ENCODE measurements at regions not wholly inside any gene's neighbourhood (a gene's known extent, or its start where the extent isn't known, plus 50 kb on each side); places are given as distances from the start of the nearest gene placed in this dataset.
"Not testable (repeated sequence)": the region's sequence is repeated elsewhere in the genome, so short reads cannot be mapped to it uniquely, and the experiment has no call there.

DNA sequence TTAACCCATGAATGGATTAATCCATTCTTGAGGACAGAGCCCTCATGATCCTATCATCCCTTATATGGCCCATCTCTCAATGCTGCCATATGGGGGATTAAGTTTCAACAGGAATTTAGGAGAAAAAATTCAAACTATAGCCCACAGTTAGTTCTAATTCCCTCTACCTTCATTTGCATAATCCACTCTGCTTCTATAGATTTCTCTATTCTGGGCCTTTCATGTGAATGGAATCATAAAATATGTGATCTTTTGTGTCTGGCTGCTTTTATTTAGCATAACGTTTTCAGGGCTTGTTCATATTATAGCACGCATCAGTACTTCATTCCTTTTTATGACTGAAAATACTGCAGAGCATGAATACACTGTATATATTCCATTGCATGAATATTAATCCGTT is 55.4 kb downstream of the CTSL start:
- DNase-seq, result no peak

- DNase-seq, result no peak
These were observed 57.3 kb downstream of the CTSL start for GRCh38 chr9:87783180-87783579.

- DNase-seq, result not testable (repeated sequence)
These were observed 59.5 kb downstream of the CTSL start for GRCh38 chr9:87785315-87785970.

DNA sequence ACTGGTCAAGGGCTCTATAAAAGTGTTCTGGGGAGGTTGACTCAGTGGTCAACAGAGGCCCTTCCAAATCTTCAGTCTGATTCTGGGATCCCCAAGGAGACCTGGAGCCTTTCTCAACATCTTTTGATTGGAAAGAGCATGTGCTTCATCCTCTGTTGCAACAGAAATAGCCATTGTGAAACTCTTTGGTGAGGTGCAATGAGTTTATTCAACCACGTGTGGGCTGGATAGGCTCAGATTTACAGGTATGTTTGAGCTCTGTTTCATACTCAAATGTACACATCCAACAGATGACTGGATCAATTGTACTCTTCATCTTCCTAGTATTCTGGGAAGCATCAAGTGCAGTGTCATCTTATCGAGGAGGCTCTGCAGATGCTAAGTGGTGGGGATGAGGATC is 60.5 kb downstream of the CTSL start:
- no peak for DNase-seq

DNA sequence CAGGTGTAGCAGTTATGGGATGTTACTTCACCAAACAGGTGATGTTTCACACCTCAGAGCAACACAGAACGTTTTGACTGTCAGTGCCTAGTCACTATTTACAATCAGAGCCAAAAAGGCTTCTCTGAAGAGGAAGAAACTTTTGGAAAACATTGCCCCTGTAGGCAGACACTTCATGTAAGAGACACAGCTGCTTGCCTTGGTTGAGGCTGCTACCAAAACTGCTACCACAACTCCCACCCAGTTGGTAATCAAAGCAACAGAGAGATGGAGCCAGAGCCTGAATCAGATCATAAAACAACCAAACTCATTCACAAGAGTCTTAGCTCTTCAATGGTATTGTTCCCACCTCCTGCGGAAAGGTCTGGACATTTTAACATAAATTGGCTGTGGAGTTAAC is 61.0 kb downstream of the CTSL start:
- no peak for DNase-seq

- no peak for DNase-seq
These were observed 61.8 kb downstream of the CTSL start for GRCh38 chr9:87787735-87788134.

DNA sequence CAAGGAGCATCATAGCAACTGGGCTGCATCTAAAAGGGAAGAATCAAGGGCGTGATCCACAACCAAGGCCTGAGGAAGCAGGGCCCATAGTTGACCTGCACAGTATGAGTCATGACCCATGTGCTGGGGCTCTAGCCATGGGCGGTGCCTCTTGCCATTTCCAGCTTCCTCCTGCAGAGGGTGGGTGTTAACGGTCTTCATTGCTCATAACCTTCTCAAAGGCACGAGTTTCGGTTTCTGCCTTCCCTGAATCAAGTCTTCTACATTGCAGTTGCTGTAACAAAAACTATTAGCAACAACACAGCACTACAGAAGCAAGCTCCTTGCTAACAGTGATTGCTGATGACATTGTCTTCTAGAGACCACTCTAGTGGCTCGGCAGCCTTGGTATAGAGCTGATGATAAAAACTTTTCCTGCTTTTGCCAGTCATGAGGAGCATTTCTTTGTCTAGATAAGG is 66.9 kb downstream of the CTSL start:
- peak; percentile 62 for DNase-seq

DNA sequence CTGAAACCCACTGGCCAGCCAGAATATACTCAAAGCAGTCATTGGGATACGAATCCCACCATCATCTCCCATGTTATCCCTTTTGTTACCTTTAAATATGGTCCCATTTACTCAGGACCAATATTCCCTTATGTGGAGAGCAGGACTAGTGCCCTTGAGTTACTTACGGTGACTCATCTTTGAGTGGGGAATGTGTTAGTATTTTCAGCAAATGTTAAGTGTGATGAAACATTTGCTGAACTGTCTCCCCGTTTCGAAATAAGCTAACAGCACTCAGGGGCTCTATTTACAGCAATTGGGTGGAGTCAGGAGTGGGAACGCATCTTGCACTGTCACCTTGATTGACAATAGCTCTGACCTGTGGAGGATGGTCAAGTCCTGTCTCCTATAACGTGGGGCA is 67.4 kb downstream of the CTSL start:
- peak; percentile 13 for DNase-seq

DNA sequence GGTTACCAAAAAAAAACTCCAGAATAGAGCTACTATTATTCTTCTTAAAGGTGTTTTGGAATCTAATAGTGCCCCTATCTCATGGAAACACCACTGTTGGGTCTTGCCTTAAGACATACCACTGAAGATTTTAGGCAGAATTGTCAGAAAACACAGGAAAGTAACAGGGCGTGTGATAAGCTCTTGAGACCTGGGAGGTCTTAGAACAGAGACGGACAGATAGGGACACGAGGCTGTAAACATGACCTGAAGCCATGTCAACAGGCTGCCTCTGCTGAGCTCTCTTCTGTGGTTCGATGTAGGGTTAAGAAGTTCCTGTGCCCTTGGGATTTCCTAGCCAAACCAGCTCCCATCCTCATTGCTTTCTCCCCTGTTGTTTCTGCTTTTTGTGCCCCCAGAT is 69.3 kb downstream of the CTSL start:
- DNase-seq, result no peak

DNA sequence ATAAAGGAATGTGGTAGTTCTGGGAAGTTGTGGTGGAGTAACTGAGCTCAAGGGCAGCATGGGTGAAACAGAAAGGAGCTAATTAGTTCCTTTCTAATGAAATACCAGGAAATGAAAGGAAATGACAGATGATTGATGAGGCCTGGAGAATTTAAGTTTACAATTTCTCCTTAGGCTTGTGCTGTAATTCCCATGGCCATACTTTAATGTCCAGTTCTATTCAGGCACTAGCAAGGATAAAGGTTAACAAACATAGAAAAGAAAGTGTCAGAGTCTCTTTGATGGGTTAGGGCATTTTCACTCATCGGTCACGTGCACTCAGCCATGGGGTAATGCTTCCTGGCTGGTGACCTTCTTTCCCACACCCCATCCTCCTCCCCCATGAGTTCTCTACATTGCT is 70.3 kb downstream of the CTSL start:
- DNase-seq, result no peak

DNA sequence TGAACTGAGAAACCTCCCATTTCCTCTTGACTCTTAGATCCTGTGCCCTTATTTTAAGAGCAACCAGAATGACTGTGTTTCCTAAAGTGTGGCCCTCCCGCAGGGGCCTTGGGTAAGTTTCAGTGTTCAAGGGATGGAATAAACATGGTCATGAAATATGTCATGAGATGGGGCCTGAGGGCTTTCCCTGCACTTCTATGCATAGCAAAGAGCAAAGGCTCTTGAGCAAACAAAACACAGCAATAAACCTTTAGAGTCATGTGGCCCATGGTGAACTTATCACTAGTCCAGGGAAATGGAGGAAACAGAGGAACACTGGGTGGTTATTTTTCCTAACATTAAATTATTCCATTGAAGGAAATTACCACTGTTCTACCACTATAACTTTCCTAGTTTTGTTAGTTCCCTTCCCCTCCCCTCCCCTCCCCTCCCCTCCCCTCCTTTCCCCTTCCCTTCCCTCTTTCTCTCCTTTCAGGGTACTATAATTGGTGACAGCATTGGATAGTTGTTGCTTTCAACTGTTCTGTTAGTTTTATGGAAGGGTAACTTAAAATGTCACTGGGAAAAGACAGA is 72.4 kb downstream of the CTSL start:
- DNase-seq, result no peak

DNA sequence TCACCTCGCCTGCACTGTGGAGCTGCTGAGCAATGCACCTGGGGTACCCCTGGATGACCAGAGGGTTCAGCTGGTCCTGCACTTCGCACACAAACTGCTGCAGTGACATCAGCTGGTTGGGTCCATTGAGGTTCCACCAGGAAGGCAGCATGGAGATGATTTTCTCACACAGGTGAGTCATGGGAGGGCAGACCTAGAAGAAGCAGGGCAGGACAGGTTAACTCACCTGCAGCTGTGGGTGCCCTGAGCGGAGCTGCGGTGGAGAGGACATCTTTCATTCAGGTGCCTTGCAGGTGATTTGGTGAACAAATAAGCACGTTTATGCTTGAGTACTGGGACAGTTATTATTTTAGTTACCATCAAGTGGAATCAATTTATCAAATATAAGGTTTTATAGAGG is 73.6 kb downstream of the CTSL start:
- DNase-seq, result no peak

DNA sequence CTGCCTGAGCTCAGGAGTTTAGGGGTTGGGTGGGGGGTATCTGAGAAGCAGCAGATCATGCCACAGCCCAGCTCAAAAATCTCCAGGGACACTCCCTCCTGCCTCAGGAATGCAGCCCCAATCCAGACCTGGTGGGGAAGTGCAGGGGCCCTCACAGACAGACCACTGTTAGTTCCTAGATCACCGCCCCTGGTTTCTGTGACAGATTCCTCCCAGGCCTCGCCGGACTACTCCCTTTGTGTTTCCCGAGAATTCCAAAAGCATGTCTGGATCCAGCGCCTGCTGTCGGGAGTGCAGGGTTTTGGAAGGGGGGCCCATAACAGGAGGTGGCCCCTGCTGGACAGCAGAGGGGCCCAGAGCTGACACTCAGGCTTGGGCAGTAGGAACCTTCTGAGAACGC is 74.5 kb downstream of the CTSL start:
- DNase-seq, result no peak

DNA sequence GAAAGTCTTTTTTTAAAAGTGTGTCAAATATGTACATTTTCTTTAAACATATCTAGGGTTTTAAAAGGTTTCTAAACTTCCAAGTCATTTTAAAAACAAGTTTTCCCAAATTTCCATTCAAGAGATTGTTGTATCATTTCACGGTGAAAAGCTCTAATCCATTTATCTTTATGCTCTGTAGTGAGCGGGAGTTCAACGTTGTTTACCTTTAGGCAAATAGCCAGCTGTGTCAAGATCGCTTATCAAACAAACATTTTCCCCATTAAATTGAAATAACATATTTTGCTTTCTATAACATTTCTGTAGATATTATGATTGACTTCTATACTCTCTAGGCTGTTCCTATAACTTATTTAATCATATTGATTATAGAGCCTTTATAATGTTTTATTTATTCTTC is 75.1 kb downstream of the CTSL start:
- no peak for DNase-seq

DNA sequence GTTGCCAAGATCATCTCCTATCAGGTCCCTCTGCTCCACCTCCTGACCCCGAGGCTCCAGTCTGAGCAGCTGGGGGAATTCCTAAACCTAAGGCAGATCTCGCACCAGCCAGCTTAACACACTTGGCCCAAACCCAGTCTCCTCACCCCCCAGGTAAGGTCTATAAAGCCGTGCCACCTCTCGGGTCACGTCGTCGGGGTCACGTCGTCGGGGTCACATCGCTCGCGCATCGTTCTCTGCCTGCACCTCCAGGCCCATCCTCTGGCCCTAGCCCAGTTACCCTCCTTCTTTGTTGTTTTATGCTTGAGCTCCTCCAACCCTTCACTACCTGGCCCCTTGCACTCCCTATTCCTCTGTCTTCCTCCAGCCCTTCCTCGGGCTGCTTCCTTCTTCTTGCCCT is 77.2 kb downstream of the CTSL start:
- DNase-seq, result no peak

- no peak for DNase-seq
These were observed 77.9 kb downstream of the CTSL start for GRCh38 chr9:87803623-87804345.

- DNase-seq, result no peak
These were observed 77.4 kb upstream of the SPATA31E1 start for GRCh38 chr9:87805259-87805658.

DNA sequence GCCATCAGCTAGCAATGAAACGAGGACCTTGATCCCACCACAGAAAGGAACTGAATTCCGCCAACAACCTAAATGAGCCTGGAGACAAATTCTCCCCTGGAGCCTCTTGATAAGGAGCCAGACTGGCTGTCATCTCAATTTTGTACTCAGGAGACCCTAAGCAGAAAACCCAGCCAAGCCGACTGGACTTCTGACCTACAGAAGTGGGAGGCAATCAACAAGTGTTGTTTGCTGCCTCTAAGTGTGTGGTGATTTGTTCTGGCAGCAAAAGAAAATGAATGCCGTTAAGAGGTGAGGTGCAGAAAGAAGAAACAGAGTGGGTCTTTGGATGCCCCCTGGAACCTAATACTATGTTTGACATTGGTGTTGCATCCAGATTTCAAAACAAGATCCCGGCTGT is 72.7 kb upstream of the SPATA31E1 start:
- no peak for DNase-seq

- no peak for DNase-seq
These were observed 71.9 kb upstream of the SPATA31E1 start for GRCh38 chr9:87810679-87811178.

- DNase-seq, result no peak
These were observed 70.1 kb upstream of the SPATA31E1 start for GRCh38 chr9:87812375-87813118.

GRCh38 chr9:87813119-87813463 is 69.6 kb upstream of the SPATA31E1 start:
- DNase-seq, result no peak

- no peak for DNase-seq
These were observed 66.6 kb upstream of the SPATA31E1 start for GRCh38 chr9:87816036-87816435.

DNA sequence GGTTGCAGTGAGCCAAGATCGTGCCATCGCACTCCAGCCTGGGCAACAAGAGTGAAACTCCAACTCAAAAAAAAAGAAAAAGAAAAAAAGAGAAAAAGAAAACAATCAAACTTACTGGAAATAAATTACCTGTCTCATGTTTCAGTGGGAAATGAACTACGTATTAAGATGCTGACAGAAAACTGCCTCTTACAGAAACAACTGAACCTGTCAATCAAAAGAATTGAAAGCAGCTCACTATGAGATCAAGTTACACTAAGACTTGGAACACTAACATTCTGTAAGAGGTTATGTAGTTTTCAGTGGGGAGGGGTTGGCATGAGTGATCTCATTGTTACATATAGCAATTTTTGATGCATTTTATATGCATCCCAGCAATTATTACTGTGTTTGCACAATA is 64.4 kb upstream of the SPATA31E1 start:
- DNase-seq, result no peak
